Left renal pelvis (tissue), 4 donors: ENCODE measurements at regions not wholly inside any gene's neighbourhood (a gene's known extent, or its start where the extent isn't known, plus 50 kb on each side); places are given as distances from the start of the nearest gene placed in this dataset.

Experiments used
- DNase-seq, 4 donors: peaks; one replicate each; pipeline ENCODE4 v3.0.0-alpha.2; 2013; ENCODE audit warnings: low read depth in 4 of 4, low spot score in 3 of 4

DNA sequence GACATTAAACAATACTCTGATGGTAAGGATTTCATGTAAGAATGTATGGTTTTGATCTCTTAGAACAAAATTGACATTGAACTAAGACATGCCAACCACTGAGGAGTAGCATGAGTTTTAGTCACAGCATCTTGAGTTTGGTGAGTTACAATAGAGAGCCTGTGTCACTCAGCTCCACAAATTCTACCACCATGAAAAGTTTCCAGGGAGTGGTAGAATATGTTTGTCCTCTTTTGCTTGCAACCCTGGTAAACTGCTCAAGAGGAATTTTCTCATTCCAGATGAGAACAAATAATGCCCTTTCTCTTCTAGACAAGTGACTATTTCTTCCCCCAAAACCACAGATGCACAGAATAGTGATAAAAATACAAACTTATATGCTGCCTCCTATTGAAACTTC, 502.0 kb upstream of the VRK2 start:
- DNase-seq, result no peak

DNA sequence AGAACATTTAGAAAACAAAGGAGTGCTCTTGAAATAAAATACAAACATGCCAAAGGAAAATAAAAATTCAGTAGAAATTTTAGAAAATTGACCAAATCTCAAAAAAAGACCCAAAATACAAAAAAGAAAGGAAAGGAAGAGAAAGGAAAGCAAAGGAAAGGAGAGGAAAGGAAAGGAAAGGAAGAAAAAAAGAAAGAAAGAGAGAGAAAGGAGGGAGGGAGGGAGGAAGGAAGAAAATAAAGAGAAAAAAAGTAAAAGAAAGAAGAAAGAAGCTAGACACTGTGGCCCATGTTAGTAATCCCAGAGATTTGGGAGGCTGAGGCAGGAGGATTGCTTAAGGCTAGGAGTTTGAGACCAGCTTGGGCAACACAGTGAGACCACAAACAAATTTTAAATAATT, 500.1 kb upstream of the VRK2 start:
- DNase-seq, result no peak

DNA sequence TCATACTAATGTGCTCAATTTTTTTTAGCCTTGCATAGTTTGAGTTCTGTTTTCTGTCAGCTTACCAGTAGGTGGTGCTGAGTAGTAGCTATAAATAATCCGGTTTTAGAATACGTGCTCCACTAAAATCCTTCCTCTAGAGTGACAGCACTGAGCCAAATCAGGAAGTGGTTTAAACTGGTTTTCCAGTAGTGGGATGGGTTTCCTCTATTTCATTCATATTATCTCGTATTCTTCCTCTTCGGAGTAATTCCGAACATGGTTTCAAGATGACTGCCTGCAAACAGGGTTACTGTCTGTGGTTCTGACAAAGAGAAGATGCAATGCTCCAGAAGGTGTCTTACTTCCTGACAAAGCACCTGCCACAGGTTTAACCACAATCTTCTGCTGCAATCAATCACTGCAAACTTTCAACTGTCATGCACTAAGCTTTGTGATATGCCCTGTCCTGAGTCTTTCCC, 496.9 kb upstream of the VRK2 start:
- no peak for DNase-seq

DNA sequence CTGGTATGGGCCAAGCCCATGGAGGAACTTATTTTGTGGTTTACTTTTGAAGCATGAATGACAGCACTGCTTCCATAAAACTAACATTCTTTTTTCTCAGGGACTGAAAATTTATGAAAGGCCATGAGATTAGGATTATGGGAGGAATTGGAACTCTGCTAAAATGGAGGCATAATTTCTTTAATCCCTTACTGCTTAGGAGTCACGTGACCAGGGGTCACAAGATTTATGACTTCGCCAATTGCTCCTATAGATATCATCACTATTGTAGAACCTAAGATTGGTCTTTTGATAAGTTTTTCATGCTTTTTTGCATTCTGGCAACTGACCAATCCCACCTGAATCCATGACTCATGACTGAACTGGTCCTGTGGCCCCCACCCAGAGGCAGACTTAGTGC, 495.7 kb upstream of the VRK2 start:
- no peak for DNase-seq

DNA sequence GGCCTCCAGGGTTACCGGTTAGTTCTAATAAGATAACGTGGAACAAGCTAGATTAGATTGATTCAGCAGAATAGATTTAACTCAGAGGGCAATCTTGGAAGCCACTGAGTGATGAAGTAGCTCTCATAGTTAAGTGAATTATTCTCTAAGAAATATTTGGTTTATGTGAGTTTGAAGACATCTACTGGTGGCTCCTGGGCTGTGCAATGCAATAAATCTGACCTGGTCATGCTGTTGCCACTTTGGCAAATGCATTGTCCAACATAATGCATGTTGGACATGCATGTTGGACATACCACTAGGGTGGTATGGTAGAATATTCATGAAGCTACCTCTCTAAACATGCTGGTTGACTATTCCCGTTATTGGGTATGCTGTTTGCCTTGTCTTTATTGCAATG, 493.7 kb upstream of the VRK2 start:
- no peak for DNase-seq

DNA sequence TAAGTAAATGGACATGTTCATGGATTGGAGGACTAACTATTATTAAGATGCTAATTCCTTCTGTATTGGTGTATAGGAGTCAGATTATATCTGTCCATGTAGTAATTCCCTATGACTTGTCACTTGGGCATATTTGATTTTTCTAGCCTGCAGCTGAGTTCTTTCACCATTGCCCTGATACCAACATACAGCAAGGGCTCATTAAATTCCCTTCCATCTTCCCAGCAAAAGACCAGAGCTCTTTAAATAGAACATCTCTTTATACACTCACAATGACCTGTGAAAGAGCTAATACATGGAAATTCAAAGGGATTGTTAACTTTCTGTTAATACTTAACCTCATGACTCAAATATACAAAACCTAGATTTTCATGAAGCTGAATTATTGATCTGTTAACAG, 492.3 kb upstream of the VRK2 start:
- no peak for DNase-seq

DNA sequence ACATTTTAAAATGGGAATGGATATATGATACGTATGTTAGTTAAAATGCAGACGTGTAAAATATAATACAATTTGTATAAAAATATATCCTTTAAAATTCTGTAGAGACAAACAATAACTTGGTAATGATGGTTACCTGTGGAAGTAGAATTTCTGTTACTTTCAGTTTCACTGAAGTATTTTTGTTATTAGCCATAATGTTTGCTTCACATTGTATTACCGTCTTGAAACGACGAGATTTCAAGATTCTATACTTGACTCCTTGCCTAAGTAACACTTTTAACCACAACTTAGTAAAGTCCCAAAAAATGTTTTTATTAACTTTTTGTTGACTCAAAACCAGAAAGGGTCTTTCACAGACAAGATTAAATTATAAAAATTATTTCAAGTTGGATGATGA, 488.3 kb upstream of the VRK2 start:
- no peak for DNase-seq

DNA sequence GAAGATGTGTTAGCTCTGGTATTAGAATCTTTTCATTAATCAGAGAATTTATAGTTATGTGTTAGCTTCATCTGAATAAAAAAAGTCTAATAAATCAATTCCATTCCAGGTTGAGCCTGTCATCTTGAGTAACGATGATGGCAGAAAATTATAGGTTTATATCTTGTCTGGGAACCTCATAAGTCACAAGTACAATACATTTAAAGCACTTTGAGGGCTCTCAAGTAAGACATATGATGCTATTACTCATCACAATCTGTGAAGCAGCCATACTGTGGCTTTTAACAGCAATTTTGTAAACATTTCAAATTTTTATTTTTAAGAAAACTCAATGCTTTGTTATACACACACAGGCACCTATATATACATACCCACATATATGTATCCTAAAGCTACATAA, 484.1 kb upstream of the VRK2 start:
- no peak for DNase-seq

DNA sequence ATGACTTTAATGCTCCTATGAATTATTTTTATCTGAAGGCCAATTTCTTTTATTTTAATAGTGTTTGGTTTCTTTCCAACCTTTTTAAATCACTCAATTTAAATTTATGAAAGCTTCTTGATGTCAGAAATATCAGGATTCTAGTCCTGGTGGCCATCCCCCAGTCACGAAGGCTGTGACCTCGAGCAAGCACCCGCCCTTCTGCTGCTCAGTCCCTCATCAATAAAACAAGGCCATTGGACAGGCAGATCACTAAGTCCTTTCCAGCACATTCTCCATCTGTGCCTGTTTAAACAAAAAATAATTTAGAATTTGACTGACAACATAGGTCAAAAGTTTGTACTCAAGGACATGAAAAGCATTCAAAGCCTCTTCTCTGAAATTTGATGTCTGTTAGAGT, 483.6 kb upstream of the VRK2 start:
- no peak for DNase-seq

DNA sequence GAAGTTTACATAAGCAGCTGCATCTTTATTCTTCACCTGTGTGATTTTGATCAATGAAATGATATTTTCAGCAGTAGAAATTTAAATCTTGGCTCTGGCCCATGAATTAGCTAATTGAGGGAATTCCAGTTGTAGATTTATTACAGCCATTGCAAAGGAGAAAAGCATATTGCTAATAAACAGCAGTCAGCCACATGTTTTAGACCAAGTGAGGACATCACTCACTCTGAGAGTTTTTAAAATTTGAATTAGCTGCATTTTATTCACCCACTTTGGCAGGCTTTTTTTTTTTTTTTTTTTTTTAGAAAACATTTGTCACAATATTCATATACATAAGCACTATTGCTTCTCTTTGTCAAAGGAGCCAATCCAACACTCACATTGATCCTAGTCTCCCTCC, 479.4 kb upstream of the VRK2 start:
- DNase-seq, result no peak

DNA sequence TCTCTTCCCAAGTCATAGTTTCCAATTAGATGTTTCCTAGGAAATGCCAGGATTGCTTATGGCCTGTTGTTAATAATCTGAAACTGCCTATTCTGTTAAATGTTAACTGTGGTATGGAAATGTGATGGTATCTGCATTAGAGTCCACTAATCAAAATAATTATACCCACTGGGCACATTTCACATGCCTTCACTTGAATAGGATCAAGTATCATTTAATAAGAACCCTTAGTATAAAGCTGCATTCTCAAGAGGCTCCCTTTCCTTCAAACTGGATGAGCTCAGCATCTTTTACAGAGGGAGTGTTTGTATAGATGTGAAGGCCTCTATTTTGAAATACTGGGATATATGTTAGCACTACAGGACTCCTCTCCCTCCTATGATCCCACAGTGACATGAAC, 477.2 kb upstream of the VRK2 start:
- DNase-seq, result no peak

DNA sequence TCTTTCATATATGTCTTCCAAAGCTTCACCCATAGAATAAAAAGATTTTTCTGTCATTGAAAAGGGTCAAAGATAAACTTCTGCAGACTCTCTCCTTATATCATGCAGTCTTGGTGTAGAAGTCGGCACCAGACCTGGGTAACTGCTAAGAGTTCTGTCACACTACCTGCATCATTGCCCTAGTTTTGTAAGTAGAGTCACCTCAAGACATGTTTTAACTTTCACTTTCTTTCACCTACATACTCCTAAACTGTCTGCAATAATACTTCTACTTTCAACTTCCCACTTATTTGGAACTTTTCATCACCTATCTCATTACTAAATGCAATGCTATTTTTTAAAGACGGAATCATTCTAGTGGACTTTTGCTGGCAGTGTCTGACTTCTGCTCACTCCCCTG, 475.6 kb upstream of the VRK2 start:
- DNase-seq, result no peak

DNA sequence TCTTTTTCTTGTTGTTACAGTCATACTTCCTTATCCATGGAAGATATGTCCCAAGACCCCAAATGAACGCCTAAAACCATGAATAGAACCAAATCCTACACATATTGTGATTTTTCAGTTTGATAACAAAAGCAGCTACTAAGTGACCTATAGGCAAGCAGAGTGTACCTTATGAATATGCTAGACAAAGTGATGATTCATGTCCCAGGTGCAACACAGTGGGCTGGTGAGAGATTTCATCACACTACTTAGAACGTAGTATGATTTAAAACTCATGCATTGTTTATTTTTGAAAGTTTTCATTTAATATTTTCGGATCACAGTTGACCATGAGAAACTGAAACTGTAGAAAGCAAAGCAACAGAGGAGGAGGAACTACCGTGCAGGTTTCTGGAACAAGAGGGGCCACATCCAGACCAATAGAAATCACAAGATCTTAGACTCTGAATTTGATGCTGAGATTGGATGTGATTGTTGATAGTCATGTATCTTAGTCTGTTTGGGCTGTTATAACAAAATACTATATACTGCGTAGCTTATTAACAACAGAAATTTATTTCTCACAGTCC, 470.8 kb upstream of the VRK2 start:
- no peak for DNase-seq

DNA sequence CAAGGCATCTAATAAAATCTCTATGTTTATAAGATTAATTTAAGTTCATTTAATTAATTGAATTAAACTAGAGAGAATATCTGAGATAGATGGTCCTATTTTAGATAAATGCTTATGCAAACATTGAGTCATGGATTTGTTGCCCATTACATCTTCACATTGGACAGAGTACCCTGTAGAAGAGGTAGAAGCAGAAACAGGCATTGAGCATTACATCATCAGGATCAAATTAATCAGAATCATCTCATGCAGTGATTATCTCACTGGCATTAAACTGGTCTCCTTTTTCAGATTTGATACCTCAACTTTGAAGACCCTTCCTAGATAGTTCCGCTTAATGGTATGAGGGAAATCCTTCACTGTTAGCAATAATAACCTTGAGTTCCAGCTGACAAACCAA, 469.6 kb upstream of the VRK2 start:
- no peak for DNase-seq

DNA sequence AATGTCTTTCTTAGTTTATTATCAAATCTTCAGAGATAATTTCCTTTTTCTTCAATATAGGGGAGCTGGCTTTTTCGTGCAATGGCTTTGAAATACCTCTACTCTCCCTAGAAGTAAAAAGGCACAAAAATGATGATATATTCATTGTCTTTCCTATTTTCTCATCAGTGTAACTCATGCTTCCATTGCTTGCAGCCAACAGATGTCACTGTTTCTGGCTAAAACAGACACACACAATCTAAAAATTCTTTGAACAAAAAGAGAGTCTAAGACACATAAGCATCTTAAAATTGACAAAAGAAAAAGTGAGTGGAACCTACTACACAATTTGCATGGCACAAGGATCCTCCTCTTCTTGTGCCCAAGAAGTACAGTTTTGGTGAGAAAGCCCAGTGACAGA, 448.7 kb upstream of the VRK2 start:
- no peak for DNase-seq

DNA sequence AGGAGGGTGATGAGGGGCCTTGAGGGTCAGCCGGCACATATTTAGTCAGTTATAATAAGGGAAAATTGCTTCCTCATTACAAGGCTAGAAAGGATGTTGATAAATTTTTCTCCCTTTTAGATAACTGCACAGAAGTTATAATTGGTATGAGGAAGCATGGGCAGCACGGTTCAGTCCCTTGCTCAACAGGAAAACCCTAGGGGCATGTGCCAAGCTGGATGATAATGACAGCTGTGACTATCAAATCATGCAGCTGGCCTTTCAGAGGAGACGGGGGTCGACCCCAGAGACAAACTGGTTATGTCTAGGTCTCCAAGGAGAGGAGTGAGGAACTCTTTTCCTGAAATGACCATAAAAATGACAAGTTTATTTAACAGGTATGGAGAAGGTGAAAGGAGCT, 448.1 kb upstream of the VRK2 start:
- no peak for DNase-seq

DNA sequence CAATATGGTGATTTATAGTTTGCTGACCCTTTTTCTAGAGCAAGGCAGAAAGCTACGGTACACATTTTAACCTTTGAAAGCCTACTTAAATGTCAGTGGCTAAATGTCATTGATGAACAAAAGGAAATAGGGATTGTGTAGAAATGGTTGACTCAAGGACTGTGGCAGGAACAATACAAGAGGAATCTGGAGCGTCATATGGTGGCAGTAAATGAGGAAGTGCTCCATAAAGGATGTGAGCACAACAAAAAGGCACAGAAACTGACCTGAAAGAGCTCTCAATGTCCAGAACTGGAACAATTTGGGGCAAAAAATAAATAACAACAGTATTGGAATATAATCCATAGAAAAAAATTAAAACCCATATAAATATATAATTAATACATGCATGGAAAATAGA, 443.9 kb upstream of the VRK2 start:
- no peak for DNase-seq

DNA sequence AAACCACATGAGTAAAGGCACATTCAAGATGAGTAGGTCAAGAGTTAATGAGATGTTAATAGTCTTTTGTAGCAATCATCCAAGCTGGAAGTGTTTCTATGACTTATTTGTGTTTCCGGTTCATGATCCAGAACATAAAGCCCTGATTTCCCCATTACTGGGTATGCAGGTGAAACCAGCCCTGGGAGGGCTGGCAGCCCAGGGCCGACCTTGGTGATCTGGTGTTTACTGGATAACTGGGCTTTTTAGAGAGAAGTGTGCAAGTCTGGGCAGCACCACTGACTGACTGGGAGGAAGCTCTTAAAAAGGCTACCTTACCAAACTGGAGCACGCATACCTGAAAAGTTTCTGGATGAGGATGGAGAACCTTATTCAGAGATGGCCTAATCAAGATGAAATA, 431.6 kb upstream of the VRK2 start:
- no peak for DNase-seq

DNA sequence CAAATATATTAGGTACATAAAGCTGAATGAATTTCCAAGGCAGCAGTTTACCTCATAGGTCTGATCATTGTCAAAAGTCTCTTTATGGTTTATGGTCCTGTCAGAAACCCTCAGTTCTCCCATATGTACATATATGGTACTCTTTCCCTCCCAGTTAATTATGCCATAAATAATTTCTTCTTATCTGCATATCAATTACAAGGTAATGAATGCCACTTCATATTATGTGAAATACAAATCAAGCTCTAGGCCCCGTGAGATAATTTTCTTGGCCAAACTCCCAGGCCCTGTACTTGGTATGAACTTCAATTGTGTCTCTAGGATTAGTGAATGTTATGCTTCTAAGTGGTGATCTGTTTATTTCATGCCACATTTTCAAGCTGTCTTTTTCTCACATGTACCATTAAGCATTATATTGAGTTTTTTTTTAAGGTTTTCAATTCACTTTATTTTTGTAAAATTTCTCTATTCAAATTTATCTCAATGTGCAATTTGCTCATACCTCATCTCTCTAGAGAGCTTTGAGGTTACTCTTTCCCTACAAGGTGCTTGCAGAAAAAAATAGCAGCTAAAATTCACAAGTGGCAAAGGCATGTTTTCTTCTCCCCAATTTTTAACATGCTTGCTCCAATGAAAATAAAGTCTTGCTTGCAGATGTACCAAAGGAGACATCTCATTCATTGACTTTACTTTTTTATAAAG, 430.6 kb upstream of the VRK2 start:
- DNase-seq, result no peak

DNA sequence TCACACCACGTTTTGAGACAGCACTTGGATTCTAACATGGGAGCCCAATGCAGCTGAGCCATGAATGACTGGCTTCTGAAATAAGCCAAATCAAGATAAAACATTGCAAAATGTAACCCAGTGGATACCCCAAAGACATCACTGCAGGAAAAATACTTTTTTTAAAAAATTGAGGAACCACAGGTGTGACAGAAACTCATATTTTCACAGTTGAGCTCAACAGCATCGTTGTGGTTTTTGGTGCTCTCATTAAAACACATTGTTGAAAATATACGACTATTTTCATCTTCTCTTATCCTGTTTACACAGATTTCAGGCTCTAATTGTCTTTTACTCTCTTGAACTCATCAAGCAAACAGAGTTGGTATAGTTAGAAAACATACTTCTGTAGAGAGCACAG, 429.3 kb upstream of the VRK2 start:
- no peak for DNase-seq

DNA sequence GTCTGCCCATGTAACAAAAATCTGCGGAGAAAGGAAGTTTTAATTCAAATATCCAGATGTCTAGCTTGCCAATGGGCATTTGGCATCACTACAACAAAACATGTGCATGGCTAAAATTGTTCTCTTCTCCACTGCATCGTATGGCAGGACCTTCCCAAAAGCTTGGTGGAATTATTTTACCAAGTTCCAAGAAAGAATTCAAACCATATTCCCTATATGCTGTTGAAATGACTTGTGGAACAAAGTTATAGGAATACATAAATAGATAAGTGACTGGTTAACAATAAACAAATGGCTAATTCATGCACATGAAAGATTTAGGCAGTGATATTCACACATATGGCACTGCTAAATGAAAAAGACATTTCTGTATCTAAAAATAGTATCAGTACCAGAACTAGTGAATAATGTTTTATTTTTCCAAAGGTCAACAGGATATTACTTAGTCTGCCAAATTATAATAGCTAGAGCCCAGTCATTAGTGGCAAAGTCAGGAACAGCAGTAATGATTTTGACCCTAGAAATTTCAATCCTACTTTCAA, 425.4 kb upstream of the VRK2 start:
- DNase-seq, result no peak

DNA sequence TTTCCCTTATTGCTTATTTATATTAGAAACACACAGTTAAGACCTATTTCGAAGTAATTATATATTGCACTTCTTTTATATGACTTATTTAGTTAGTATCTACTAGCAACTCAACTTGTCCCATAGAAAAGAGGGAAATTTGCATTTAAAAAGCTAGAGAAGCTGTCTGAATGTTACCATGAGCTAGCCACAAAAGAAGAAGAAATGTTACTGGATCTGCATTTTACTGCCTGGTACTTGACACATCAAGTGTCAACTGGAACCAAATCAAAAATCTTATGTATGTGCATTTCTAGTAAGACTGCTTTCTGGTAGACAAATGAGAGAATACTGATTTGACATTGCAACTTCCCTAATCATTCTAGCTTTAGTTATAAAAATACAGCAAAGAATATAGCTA, 424.6 kb upstream of the VRK2 start:
- DNase-seq, result no peak

DNA sequence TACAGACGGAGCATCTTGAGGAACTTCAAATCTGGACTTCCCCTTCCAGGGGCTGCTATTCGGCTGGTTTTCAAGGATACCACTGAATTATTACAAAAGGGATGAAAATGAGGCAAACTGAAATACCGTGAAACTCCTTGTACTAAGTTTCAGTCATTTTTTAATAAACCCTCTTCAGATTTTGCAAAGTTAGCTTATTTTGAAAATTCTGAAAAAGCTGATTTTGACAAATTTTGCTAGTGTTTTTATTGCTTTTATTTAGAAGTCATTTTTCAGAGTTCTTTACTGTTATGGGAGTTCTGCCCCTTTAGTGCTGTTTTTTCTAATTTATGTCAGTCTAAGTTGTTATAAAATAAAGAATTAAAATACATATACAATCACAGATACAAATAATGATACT, 390.4 kb upstream of the VRK2 start:
- DNase-seq, result no peak
